OCI-LY3 (cell line): ENCODE measurements at regions not wholly inside any gene's neighbourhood (a gene's known extent, or its start where the extent isn't known, plus 50 kb on each side); places are given as distances from the start of the nearest gene placed in this dataset.

ENCODE experiments used
- H2AFZ ChIP-seq: fragments of 200-600, 300-600 bp; shearing (Covaris generic); 2 replicates; pipeline ENCODE4 v1.6.0; 2014; ENCODE audit warnings: antibody characterized with exemption, low read depth, low read length
- H3K27ac ChIP-seq: fragments of 200-600, 300-600 bp; sonication (generic); 2 replicates; pipeline ENCODE4 v1.5.1; 2014; ENCODE audit warnings: mild to moderate bottlenecking, low read length, moderate library complexity, mixed read lengths
- H3K27me3 ChIP-seq: fragments of 200-600, 300-600 bp; sonication (generic); 2 replicates; pipeline ENCODE4 v1.6.1; 2014; ENCODE audit warnings: low read depth, low read length, mixed read lengths
- H3K36me3 ChIP-seq: fragments of 200-600, 300-600 bp; sonication (generic); replicated peaks from 2 replicates; pipeline ENCODE3; 2014; ENCODE audit warnings: low read depth, low read length, mixed read lengths
- H3K4me1 ChIP-seq: fragments of 300-600, 200-600 bp; sonication (generic); 2 replicates; pipeline ENCODE4 v1.6.1; 2014; ENCODE audit warnings: low read length, mixed read lengths
- H3K4me2 ChIP-seq: fragments of 200-600, 300-600 bp; sonication (generic); 2 replicates; pipeline ENCODE4 v1.6.1; 2014; ENCODE audit warnings: low read length, mixed read lengths
- H3K4me3 ChIP-seq: fragments of 300-600, 200-600 bp; sonication (generic); 2 replicates; pipeline ENCODE4 v1.5.1; 2014; ENCODE audit warnings: antibody characterized with exemption, mild to moderate bottlenecking, low read length, moderate library complexity
- H3K79me2 ChIP-seq: fragments of 300-600, 200-600 bp; shearing (Covaris generic); 2 replicates; pipeline ENCODE4 v1.6.1; 2014; ENCODE audit warnings: mild to moderate bottlenecking, low read length, mixed read lengths
- H3K9ac ChIP-seq: fragments of 300-600, 200-600 bp; shearing (Covaris generic); 2 replicates; pipeline ENCODE4 v1.6.0; 2014; ENCODE audit warnings: mild to moderate bottlenecking, low read length, moderate library complexity
- H3K9me3 ChIP-seq: fragments of 200-600, 300-600 bp; shearing (Covaris generic); 2 replicates; pipeline ENCODE4 v1.6.1; 2014; ENCODE audit warnings: low read length, mixed read lengths; ENCODE audit not compliant: insufficient read depth
- H4K20me1 ChIP-seq: fragments of 200-600, 300-600 bp; sonication (generic); 2 replicates; pipeline ENCODE4 v1.6.1; 2016; ENCODE audit warnings: low read length, mixed read lengths; ENCODE audit not compliant: insufficient read depth
- CTCF ChIP-seq: fragments of 200-600, 300-600 bp; sonication (generic); IDR thresholded peaks from 2 replicates; pipeline ENCODE4 v1.5.1; 2014; ENCODE audit warnings: antibody characterized with exemption, low read length, low read depth
- EZH2phosphoT487 ChIP-seq: fragments of 200-600 bp; shearing (Covaris generic); IDR thresholded peaks from 2 replicates; pipeline ENCODE4 v1.6.1; 2018; ENCODE audit warnings: antibody characterized with exemption, mixed run types, low read depth

- Histone ChIP-seq H3K79me2 (no peaks in the 10 kb centered on the region), H3K4me3 (no peak overlapping the region), H2AFZ (no peak overlapping the region), H3K36me3 (no peaks in the 10 kb centered on the region), H3K27me3 (no peaks in the 10 kb centered on the region), H3K9me3 (no peaks in the 10 kb centered on the region), H3K27ac (no peak overlapping the region), H3K9ac (no peak overlapping the region), H4K20me1 (no peaks in the 10 kb centered on the region), H3K4me2 (no peak overlapping the region), H3K4me1 (no peaks in the 10 kb centered on the region)
- TF ChIP-seq EZH2phosphoT487 = no peak
- no peak for TF ChIP-seq CTCF
Observed at GRCh38 chr13:60282708-60283107, 114.3 kb upstream of the TDRD3 start.

GRCh38 chr13:60286707-60287106 is 110.3 kb upstream of the TDRD3 start:
- Histone ChIP-seq H3K27ac (no peak overlapping the region), H3K9ac (no peak overlapping the region), H3K4me2 (no peak overlapping the region), H3K9me3 (no peaks in the 10 kb centered on the region), H2AFZ (no peak overlapping the region), H3K79me2 (no peaks in the 10 kb centered on the region), H3K27me3 (no peaks in the 10 kb centered on the region), H3K4me3 (no peak overlapping the region), H4K20me1 (no peaks in the 10 kb centered on the region), H3K36me3 (no peaks in the 10 kb centered on the region), H3K4me1 (no peaks in the 10 kb centered on the region)
- no peak for TF ChIP-seq EZH2phosphoT487
- TF ChIP-seq CTCF = no peak

- H4K20me1 ChIP-seq = no peaks in the 10 kb centered on the region
- no peak overlapping the region for H2AFZ ChIP-seq
- no peak overlapping the region for H3K4me2 ChIP-seq
- TF ChIP-seq CTCF (no peak), EZH2phosphoT487 (no peak)
- no peaks in the 10 kb centered on the region for H3K4me1 ChIP-seq
- H3K36me3 ChIP-seq = no peaks in the 10 kb centered on the region
- no peaks in the 10 kb centered on the region for H3K27me3 ChIP-seq
- H3K4me3 ChIP-seq = no peak overlapping the region
- no peaks in the 10 kb centered on the region for H3K79me2 ChIP-seq
- H3K27ac ChIP-seq = no peak overlapping the region
- no peaks in the 10 kb centered on the region for H3K9me3 ChIP-seq
- no peak overlapping the region for H3K9ac ChIP-seq
Observed at GRCh38 chr13:60288569-60288968, 108.5 kb upstream of the TDRD3 start.

- Histone ChIP-seq H3K79me2 (no peaks in the 10 kb centered on the region), H2AFZ (no peak overlapping the region), H3K4me3 (no peak overlapping the region), H3K9me3 (no peaks in the 10 kb centered on the region), H4K20me1 (no peaks in the 10 kb centered on the region), H3K4me2 (no peak overlapping the region), H3K9ac (no peak overlapping the region), H3K4me1 (no peaks in the 10 kb centered on the region), H3K27me3 (no peaks in the 10 kb centered on the region), H3K27ac (no peak overlapping the region), H3K36me3 (no peaks in the 10 kb centered on the region)
- TF ChIP-seq CTCF (no peak), EZH2phosphoT487 (no peak)
Observed at GRCh38 chr13:60303166-60303565, 93.9 kb upstream of the TDRD3 start.
